Coronary artery (tissue), 2 donors: ENCODE measurements at regions not wholly inside any gene's neighbourhood (a gene's known extent, or its start where the extent isn't known, plus 50 kb on each side); places are given as distances from the start of the nearest gene placed in this dataset.

ENCODE experiments used
- DNase-seq: peaks from one replicate; pipeline ENCODE4 v3.0.0-alpha.2; 2017; ENCODE audit warnings: low spot score
- H3K27ac ChIP-seq, 2 donors: fragments of 200-600 bp; sonication (generic); one replicate each; pipeline ENCODE4 v1.5.1; 2016 to 2019
- H3K4me3 ChIP-seq: fragments of 200-600 bp; sonication (generic); 2 replicates; pipeline ENCODE4 v1.5.1; 2016; ENCODE audit warnings: mild to moderate bottlenecking, moderate library complexity
- CTCF ChIP-seq: fragments of 200-600 bp; sonication (generic); IDR thresholded peaks from one replicate; pipeline ENCODE4 v1.5.1; 2019; ENCODE audit warnings: antibody characterized with exemption

- Histone ChIP-seq H3K4me3 (no peak overlapping the region), H3K27ac (no peak overlapping the region)
- no peak for TF ChIP-seq CTCF
- DNase-seq = no peak
Observed at GRCh38 chr13:47327861-47328260, 431.0 kb upstream of the HTR2A start.

- Histone ChIP-seq H3K27ac (no peak overlapping the region), H3K4me3 (no peak overlapping the region)
- no peak for DNase-seq
- no peak for TF ChIP-seq CTCF
Observed at GRCh38 chr13:47326061-47326460, 429.2 kb upstream of the HTR2A start.

GRCh38 chr13:47317356-47317755, 420.5 kb upstream of the HTR2A start:
- Histone ChIP-seq H3K27ac (no peak overlapping the region), H3K4me3 (no peak overlapping the region)
- no peak for TF ChIP-seq CTCF

GRCh38 chr13:47310401-47310800, 413.5 kb upstream of the HTR2A start:
- DNase-seq = no peak
- no peak overlapping the region for H3K27ac ChIP-seq
- TF ChIP-seq CTCF = no peak
- no peak overlapping the region for H3K4me3 ChIP-seq

More at GRCh38 chr13:47317356-47317755, 420.5 kb upstream of the HTR2A start:
- DNase-seq = no peak

- no peak for TF ChIP-seq CTCF
- no peak for DNase-seq
Observed at GRCh38 chr13:47306991-47307390, 410.1 kb upstream of the HTR2A start.

GRCh38 chr13:47303626-47304025, 406.8 kb upstream of the HTR2A start:
- no peak overlapping the region for H3K27ac ChIP-seq
- no peak for TF ChIP-seq CTCF
- no peak overlapping the region for H3K4me3 ChIP-seq
- no peak for DNase-seq

More at GRCh38 chr13:47306991-47307390, 410.1 kb upstream of the HTR2A start:
- H3K4me3 ChIP-seq = no peak overlapping the region
- H3K27ac ChIP-seq = no peak overlapping the region

- no peak overlapping the region for H3K4me3 ChIP-seq
- TF ChIP-seq CTCF = no peak
Observed at GRCh38 chr13:47299304-47299703, 402.5 kb upstream of the HTR2A start.

More at GRCh38 chr13:47299304-47299703, 402.5 kb upstream of the HTR2A start:
- DNase-seq = no peak
- H3K27ac ChIP-seq = no peak overlapping the region
